Ascending aorta (tissue), 2 donors: ENCODE measurements at regions not wholly inside any gene's neighbourhood (a gene's known extent, or its start where the extent isn't known, plus 50 kb on each side); places are given as distances from the start of the nearest gene placed in this dataset.

ENCODE experiments used
- DNase-seq, 2 donors: peaks; one replicate each; pipeline ENCODE4 v3.0.0-alpha.2; 2019; ENCODE audit warnings: low spot score in 2 of 2
- H3K27ac ChIP-seq, 2 donors: fragments of 200-600 bp; sonication (generic); one replicate each; pipeline ENCODE4 v1.5.1; 2016 to 2017; ENCODE audit warnings: mild to moderate bottlenecking in 1 of 2
- H3K27me3 ChIP-seq: fragments of 200-600 bp; sonication (generic); one replicate; pipeline ENCODE4 v1.5.1; 2017
- H3K36me3 ChIP-seq, 2 donors: fragments of 200-600 bp; sonication (generic); one replicate each; pipeline ENCODE4 v1.5.1; 2016
- H3K4me1 ChIP-seq, 2 donors: fragments of 200-600 bp; sonication (generic); one replicate each; pipeline ENCODE4 v1.5.1; 2016 to 2017; ENCODE audit warnings: mild to moderate bottlenecking in 1 of 2
- H3K4me3 ChIP-seq, 2 donors: fragments of 200-600 bp; sonication (generic); one replicate each; pipeline ENCODE4 v1.5.1; 2016 to 2017; ENCODE audit warnings: mild to moderate bottlenecking in 1 of 2
- H3K9me3 ChIP-seq, 2 donors: fragments of 200-600 bp; sonication (generic); one replicate each; pipeline ENCODE4 v1.5.1; 2016
- intact Hi-C: fragments of 100-400 bp; cut with DNase I; formaldehyde crosslinking; loops from one replicate; pipeline ENCODE4 v1.15.1; 2023
- TF ChIP-seq, protein P1 (sequence below), 3 experiments: fragments of 200-600 bp in 2 of 3; fragments of 450-650 bp in 1 of 3; sonication (generic) in 2 of 3; IDR thresholded peaks; one replicate each; pipeline ENCODE4 v1.5.1; 2016 to 2019; ENCODE audit warnings: antibody characterized with exemption in 3 of 3, mild to moderate bottlenecking in 1 of 3, moderate library complexity in 1 of 3

- no peak for DNase-seq
Measured at GRCh38 chr4:136927172-136927571, 605.1 kb downstream of the PCDH18 start.

DNA sequence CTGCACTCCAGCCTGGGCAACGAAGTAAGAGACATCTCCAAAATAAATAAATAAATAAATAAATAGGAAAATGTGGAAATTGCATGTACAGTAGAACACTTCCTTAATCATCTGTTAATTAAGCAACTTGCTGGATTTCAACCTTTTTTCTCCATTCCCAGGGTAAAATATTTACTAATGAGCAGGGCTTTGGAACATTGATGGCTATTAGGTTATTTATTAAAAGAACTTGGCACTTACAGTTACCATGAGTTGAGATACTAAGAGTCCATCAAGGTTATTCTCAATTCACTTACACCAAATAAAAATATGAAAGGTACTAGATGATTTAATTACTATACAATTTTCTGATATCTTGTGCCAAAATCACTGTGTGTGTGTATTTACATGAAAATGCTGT lies 607.1 kb downstream of the PCDH18 start:
- Histone ChIP-seq H3K4me3 (no peak overlapping the region), H3K27ac (no peak overlapping the region), H3K36me3 (no peaks in the 10 kb centered on the region), H3K27me3 (no peaks in the 10 kb centered on the region), H3K4me1 (no peaks in the 10 kb centered on the region), H3K9me3 (no peaks in the 10 kb centered on the region)
- DNase-seq, result no peak
- intact Hi-C loops, result no loop called here
- TF ChIP-seq, protein P1, sequence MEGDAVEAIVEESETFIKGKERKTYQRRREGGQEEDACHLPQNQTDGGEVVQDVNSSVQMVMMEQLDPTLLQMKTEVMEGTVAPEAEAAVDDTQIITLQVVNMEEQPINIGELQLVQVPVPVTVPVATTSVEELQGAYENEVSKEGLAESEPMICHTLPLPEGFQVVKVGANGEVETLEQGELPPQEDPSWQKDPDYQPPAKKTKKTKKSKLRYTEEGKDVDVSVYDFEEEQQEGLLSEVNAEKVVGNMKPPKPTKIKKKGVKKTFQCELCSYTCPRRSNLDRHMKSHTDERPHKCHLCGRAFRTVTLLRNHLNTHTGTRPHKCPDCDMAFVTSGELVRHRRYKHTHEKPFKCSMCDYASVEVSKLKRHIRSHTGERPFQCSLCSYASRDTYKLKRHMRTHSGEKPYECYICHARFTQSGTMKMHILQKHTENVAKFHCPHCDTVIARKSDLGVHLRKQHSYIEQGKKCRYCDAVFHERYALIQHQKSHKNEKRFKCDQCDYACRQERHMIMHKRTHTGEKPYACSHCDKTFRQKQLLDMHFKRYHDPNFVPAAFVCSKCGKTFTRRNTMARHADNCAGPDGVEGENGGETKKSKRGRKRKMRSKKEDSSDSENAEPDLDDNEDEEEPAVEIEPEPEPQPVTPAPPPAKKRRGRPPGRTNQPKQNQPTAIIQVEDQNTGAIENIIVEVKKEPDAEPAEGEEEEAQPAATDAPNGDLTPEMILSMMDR (IDR thresholded peaks at IDR 0.05), result no peak

More at GRCh38 chr4:136927172-136927571, 605.1 kb downstream of the PCDH18 start:
- no peak overlapping the region for H3K27ac ChIP-seq
- H3K36me3 ChIP-seq, result no peaks in the 10 kb centered on the region
- no peaks in the 10 kb centered on the region for H3K4me1 ChIP-seq
- TF ChIP-seq, protein P1 (IDR thresholded peaks at IDR 0.05), result no peak
- no peaks in the 10 kb centered on the region for H3K27me3 ChIP-seq
- no peaks in the 10 kb centered on the region for H3K9me3 ChIP-seq
- intact Hi-C loops, result no loop called here
- H3K4me3 ChIP-seq, result no peak overlapping the region

DNA sequence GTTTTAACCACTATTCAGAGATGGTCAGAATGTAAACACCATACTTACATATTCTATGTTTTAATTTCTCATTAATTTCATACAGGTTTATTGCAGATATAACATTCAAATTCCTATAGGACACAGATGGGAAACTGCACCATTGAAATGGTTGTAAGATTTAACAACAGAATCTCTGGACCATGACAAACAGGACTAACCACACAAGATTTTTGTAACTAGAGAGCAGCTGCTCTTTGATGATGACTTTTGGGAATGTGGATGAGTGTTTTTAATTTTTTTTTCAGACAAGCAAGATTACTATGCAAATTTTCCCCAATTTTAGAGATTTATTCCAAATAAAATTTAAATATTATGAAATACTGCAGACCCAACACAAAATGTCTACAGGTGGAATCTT lies 610.2 kb downstream of the PCDH18 start:
- no peak overlapping the region for H3K4me3 ChIP-seq
- H3K36me3 ChIP-seq, result no peaks in the 10 kb centered on the region
- intact Hi-C loops, result no loop called here
- DNase-seq, result no peak
- H3K27me3 ChIP-seq, result no peaks in the 10 kb centered on the region
- H3K4me1 ChIP-seq, result no peaks in the 10 kb centered on the region
- TF ChIP-seq, protein P1 (IDR thresholded peaks at IDR 0.05), result no peak
- H3K27ac ChIP-seq, result no peak overlapping the region
- H3K9me3 ChIP-seq, result no peaks in the 10 kb centered on the region

DNA sequence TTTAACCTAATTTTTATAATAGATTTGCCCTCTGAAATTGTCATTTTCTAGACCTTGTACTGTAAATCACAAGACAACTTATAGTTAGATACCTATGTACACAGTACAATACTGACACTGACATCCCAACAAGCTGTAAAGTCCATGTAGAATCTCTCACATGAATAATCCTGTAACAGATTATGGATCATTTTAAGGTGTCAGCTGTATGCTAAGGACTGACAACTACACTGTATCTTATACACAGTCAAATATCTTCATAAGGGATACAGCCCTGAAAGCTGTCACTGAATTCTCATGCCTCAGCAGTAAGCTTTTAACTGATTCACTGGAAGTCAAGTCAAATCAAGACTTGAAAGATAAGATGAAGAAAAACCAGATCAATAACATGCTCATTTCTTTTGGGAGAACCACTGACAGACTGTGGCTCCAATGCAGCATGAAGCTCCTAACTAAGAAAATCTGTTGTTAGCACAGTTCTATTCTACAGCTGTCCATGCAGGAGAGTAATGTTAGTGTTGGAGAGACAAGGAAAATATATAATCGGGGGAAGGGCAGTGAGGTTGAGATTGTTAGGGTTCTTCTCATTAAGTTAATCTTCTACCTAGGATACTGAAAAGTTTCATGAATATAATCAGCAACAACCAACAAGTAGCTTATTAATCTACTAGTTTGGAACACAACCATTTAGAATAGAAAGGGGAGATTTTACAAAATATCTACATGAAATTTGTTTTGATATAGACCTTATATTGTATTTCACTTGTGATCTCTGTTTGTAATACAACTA lies 612.0 kb downstream of the PCDH18 start:
- Histone ChIP-seq H3K4me1 (no peaks in the 10 kb centered on the region), H3K36me3 (no peaks in the 10 kb centered on the region), H3K4me3 (no peak overlapping the region), H3K9me3 (no peaks in the 10 kb centered on the region), H3K27me3 (no peaks in the 10 kb centered on the region), H3K27ac (no peak overlapping the region)
- TF ChIP-seq, protein P1 (IDR thresholded peaks at IDR 0.05), result no peak
- no peak for DNase-seq
- intact Hi-C loops, result no loop called here

DNA sequence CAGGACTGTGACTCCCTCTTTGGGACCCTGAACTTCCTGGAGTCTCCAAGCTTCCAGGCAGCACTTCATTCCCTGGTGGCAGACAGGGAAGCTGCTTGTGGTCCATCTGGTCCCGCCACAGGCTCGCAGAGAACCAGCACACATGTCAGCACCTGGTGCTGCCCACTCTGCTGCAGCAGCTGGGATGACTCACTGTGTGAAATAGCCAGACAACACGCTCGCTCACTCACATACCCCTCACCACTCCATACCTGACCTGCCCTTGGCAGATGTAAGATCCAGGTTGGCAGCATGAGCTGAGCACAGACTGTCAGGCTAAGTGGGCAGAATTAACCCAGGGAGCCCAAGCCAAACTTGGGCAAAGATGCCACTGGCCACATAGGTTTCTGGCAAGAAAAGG lies 613.5 kb downstream of the PCDH18 start:
- intact Hi-C loops, result no loop called here
- no peaks in the 10 kb centered on the region for H3K27me3 ChIP-seq
- H3K27ac ChIP-seq, result no peak overlapping the region
- no peak for DNase-seq
- no peak overlapping the region for H3K4me3 ChIP-seq
- H3K4me1 ChIP-seq, result no peaks in the 10 kb centered on the region
- TF ChIP-seq, protein P1 (IDR thresholded peaks at IDR 0.05), result no peak
- no peaks in the 10 kb centered on the region for H3K9me3 ChIP-seq
- no peaks in the 10 kb centered on the region for H3K36me3 ChIP-seq
